ENCODE measurements at regions not wholly inside any gene's neighbourhood (a gene's known extent, or its start where the extent isn't known, plus 50 kb on each side); places are given as distances from the start of the nearest gene placed in this dataset.

DNA sequence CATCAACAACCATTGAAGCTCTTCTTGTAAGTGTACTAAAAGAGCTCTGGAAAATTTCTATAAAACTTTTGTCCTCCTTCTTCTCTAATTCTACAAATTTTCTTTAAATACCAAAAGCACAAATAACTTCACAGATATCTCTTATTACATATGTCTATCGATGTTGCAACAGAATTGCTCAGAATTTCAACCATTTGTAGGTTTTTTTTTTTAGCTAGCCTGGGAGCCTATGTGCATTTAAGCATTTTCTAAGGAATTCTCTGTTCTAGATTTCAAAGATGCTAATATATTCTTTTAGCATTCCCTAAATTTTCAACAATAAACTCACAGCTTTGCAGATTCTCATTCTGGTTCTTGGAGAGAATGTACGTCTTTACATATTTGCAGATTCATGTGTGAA, 774.3 kb upstream of the NR2F2 start:
- DNase-seq (ENCODE audit: low read depth in 2 of 2) = no peak

DNA sequence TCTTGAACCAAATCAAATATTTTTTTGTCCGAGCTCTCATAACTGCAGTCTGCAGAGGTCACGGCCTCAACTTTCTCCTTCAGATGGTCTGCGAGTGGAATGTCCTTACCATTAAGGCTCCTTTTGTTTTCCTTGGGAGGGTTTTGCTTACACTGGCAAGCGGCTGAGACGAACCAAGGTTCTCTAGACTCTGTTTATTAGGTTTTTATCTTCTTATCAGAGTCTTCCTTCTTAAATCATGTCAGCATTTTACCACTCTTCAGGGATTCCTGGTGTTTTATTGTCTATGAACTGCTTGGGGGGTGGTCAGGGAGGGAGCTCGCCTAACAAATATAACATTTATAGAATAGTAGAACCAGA, 773.7 kb upstream of the NR2F2 start:
- DNase-seq (ENCODE audit: low read depth in 2 of 2) = no peak

DNA sequence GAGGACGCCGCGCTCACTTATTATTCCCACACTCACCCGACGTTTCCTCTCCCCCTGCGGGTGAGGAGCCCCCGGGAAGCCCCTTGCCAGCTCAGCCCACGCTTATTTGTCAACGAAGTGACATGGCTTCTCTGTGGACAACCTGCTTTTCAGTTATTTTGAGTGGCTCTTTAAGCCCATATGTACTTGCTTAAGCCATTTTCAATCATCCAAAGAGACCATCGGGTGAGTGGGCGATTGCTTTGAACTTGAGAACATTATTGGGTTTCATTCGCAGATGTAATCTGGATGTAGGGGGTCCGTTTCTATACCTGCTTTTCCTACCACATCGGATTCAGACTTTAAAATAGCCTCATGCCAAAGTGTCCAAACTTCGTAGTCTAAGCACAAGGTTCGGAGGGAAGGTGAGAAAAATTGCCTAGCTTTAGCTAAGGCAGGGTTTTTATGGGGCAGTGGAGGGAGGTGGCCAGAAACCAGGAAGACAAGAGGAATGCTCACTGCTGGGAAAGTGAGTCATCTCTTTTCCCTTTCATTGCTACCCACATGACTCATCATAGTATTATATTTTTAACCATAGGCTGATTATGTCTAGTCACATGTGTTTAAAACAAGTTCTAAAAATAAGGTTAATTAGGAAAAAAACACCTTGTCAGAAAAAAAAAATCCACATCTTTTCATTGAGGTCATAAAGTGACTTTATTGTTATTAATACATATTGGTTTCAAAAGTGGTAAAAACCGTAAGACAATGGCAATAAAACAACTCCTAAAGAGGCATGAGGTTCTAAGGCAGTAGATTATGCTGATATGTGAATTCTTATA, 773.1 kb upstream of the NR2F2 start:
- no peak for DNase-seq (ENCODE audit: low read depth in 2 of 2)

DNA sequence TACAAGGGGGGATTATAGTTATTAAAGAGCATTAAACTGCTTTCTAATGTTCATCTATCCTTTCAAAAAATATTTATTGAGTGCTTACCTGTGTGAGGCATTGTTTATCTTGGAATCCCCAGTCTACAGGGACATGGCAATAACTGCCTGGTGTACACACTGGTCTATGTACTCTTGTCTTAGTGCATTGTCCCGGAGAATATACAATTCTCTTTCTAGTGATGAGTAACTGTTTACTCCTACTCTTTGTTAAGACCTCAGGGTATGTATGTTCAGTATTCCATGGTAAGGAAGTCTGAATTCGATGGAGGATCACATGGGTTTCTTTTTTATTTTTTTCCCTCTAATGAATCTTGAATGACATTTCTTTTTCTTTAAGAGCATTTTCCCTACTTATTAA, 772.4 kb upstream of the NR2F2 start:
- DNase-seq (ENCODE audit: low read depth in 2 of 2) = no peak

DNA sequence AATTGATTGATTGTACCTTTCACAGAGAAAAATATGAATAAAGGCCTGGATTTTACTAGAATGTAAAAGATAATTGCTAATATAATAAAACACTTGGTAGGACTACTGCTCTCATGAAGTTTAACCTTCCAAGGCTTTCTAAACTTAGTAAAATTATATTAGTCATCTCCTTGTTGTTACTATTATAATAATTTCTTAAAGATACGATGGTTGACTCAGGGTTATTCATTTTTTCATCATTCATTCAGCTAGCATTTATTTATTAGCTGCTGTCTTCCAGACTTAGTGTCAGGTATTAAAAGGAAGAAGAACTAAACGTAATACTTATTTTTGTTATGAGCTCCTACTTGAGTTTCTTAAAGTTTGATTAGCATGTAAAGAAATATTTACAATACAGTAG, 771.6 kb upstream of the NR2F2 start:
- DNase-seq (ENCODE audit: low read depth in 2 of 2) = no peak

DNA sequence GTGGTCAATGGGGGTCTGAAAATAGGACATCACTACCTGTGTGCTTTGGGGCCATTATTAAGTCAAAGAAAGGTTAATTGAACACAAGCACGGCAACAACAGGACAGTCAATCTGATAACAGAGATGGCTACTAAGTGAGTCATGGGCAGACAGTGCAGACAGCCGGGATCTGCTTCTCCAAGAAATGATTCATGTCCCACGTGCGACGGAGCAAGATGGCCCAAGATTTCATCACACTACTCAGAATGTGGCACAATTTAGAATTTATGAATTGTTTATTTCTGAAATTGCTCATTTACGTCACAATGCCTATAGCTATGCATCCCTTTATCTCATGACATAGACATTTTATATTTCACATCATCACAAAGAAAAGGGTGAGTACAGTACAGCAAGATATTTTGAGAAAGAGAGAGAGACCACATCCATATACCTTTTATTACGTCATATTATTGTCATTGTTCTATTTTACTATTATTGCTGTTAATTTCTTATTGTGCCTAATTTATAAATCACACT, 770.6 kb upstream of the NR2F2 start:
- DNase-seq (ENCODE audit: low read depth in 2 of 2) = no peak

DNA sequence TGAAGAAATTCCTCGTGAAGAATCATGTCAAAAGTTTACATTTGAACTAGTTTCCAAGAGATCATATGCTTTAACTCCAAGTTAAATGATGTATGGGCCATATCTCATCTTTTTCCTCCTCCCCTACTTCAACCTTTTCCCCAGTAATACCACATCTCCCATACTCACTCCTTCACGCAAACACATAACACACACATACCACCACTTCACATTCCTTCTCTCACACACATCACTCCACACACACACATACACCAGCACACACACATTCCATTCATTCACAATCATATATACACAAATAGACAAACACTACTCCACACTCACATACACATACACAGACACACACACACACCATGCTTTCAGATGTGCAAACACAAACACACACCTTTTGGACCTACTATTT, 769.0 kb upstream of the NR2F2 start:
- DNase-seq (ENCODE audit: low read depth in 2 of 2) = no peak

DNA sequence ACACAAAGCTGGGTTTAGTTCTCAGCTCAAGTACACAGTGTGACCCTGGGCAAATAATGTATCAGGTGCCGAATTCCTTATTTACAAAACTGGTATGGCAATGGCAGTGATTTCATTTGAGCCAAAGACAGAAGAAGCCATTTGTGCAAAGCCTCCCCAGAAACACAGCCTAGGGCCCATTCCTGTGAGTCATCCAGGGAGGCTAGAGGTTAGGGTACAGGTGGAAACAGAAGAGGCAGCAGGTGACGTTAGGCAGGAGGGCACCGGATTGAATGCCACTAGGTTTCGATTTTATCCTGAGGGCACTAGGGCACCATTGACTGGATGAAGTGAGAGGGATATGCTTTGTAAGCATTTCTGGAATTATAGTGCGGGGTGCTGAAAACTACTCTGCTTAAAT, 766.9 kb upstream of the NR2F2 start:
- DNase-seq (ENCODE audit: low read depth in 2 of 2) = no peak

DNA sequence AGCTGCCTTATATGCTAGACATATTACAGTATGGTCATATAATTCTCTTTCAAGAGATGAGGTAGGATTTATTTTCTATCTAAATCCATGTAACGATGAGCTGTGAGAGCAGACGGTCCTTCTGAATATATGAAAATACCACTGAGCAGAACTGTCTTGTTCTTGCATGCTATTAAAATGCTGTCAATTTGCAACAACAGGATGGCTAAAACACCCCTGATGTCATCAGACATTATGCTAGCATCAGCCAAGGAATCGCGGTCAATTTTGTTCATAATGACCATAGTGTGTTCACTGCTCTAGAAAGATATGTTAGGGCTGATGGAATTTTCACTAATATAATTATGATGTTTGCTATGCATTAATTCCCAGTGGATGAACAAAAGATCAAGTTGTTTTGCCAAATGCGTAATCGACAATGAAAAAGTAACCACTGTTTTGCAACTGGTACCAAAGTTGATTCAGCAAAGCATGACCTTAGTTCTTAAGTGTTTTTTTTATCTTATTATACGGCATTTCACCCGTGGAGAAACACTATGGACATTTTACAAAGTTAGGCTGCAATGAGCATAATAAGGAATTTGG, 765.4 kb upstream of the NR2F2 start:
- no peak for DNase-seq (ENCODE audit: low read depth in 2 of 2)

DNA sequence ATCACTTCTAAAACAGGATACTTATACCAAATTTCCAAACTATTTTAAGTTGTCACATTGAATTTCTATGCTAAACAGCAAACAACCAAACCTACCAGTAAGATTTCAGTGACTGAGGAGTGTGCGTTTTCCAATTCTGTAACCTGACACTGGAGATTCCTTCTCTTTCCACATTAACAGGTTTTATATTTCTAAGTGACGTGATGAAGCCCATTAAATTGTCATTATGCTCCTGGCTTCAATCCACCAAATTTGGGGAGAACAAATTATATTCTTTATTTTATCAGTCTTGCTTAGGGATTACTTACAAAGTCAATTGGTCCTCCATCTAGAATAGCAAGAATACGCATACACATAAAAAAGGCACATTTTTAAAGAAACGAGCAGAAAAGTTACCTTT, 764.8 kb upstream of the NR2F2 start:
- DNase-seq (ENCODE audit: low read depth in 2 of 2) = no peak

DNA sequence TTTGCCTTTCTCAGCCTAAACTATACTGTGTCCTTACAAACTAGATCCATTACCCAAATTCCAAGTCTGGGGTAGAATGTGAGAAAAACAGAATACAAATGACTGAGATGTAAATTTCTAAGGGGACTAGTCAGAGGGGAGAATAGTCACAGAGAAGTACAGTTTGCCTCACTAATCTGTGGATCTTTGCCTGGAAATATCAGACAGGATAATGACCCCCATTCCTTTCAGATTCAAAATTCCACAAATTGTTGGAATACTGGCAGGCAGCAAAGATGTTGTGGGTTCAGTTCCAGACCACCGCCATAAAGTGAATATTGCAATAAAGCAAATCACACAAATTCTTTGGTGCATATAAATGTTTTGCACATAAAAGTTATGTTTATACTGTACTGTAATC, 762.8 kb upstream of the NR2F2 start:
- no peak for DNase-seq (ENCODE audit: low read depth in 2 of 2)

DNA sequence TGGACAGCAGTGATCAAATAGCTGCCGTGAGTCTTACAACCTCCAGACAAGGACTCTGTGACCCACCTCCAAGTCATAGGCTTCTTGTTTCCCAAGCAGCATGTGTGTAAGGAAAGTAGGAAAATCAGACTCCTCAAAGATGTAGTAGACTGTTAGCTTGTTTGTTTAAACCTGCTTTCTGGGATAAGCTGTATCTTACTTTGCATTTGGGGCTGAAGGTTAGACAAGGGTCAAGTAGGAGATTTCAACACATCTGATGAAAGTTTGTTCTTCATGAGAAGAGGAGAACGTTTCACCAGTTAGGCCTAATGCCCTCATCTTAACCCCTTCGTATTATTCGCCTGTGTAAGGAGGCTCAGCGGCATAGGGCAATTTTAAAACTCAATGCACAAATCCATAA, 756.4 kb upstream of the NR2F2 start:
- no peak for DNase-seq (ENCODE audit: low read depth in 2 of 2)

DNA sequence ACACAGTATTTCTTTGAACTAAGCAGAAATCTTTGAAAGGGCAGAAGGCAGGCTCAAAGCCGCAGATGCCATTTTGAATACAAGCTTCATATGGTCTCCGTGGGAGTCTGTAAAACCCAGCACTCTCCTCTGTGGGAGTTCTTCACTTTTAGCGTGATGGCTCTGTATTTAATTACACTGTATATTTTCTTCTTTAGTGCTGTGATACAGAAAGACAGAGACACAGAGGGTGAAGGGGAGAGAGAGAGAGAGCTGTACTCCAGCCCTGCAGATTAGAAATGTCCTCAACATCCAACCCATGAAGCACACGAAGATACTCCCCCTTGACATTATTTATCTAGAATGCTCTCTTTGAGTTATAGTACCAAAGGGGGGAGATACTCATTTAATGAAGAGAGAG, 752.6 kb upstream of the NR2F2 start:
- no peak for DNase-seq (ENCODE audit: low read depth in 2 of 2)

DNA sequence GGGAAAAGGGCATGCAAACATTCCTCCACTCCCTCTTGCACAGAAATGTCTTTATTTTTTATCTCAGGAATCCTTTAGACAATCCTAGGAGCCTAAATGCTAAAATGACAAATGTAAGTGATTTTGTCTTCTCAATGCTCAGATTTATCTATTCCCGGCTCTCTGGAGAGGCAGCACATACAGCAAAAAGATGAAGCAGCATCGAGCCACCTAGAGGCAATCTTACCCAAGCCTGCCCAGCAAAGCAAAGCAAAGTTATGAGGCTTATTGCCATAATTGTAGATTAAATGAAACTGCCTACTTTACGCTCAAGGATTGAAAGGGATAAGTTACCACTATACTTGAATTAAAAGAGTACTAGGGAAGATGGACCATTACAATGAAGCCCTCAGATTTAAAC, 750.4 kb upstream of the NR2F2 start:
- no peak for DNase-seq (ENCODE audit: low read depth in 2 of 2)

DNA sequence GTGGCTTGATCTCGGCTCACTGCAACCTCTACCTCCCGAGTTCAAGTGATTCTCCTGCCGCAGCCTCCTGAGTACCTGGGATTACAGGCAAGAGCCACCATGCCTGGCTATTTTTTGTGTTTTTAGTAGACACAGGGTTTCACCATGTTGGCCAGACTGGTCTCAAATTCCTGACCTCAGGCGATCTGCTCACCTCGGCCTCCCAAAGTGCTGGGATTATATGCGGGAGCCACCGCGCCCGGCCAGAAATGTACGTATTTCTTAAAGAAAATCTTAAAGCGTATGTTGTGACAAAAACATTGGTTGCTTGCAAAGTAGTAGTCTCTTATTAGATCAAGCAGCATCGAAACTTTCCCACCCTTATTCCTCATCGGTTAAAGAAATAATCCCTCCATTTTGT, 748.9 kb upstream of the NR2F2 start:
- DNase-seq (ENCODE audit: low read depth in 2 of 2) = no peak

DNA sequence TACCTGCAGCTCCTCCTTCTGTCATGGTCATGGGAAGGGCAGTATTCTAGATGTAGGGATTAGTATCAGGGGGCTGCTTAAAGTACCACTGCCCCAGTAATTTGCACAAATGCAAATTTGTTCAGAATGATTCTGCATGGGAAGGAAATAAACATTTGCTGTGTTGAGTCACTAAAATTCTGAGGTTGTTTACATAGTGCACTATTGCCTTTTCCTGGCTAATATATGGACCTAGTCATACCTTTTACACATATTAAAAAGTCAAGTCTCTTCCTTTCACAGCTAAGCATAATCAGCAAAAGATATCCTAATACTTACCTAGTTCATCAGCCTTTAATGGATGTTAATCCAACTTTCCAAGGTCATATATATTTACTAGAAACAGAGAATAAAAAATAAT, 746.4 kb upstream of the NR2F2 start:
- DNase-seq (ENCODE audit: low read depth in 2 of 2) = no peak

DNA sequence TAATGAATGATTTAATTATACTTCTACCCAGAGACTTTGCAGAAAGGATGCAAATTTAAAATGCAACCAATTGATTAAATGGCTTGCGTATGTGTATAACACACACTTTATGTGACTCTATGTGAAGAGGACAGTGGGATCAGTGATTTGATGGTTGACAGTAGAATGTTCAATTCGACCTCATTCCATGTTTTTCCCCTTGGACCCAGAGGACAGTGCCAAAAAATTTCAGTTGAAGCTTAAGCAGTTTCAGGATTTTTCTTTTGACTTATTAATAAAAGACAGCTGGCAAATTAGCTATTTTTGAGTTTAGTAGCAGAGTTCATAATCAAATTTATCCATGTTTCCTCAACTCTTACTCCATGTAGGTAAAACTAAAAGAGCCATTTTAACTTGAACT, 742.4 kb upstream of the NR2F2 start:
- DNase-seq (ENCODE audit: low read depth in 2 of 2) = no peak

DNA sequence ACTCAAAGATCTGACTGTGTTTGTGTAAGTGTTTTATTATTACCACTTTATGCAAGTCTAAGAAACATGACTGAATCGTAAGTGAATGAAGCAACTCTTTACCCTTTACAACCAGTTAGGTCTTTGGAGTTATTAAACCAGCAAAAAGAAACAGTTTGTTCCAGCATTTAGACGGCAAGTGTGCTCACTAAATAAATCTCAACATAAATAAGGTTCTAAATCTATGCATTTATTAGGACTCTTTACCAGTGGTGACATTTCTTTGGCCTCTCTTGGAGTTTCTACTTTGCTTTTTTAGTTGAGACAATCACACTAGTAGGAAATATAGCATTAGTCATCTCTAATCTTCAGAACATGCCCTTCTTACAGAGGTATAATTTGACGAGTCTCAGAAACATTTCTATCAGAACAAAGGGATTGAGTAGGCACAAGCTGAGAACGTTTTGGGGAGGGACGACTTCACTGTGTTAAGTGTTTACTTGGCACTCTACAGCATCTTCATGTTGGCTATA, 739.9 kb upstream of the NR2F2 start:
- no peak for DNase-seq (ENCODE audit: low read depth in 2 of 2)

DNA sequence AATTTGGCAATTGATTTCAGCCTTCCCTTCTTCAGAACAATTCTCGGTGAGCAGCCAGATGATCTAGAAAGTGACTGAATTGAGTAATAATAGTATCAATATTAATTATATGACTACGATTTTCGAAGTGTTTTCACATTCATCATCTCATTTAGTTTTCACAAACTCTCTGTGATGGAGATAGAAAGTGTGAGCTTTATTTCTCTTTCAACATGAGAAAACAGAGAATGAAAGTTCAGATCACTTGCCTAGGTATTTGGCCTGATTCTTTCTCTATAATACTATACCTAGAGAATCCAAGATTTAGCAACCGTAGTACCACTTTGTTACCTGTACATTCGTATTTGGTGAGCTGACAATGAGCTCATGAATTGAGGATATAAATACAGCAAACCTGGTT, 739.2 kb upstream of the NR2F2 start:
- DNase-seq (ENCODE audit: low read depth in 2 of 2) = no peak

DNA sequence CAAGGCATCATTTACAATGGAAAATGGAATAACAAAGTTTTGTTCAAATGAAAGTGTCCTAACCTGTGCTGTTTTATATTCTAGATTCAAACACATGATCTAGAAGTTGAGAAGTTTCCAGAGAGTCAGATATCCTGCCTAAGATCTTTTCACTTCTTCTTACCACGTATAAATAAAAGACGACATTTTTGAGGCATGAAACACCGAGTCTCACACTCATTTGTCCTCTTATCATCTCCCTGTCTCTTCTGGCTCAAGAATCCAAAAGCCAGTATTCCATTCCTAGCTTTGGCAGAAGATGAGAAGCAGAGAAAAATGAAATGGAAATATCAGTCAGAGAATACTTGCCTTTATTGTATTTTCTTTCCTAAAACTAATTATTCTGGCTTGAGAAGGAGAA, 738.6 kb upstream of the NR2F2 start:
- DNase-seq (ENCODE audit: low read depth in 2 of 2) = no peak

DNA sequence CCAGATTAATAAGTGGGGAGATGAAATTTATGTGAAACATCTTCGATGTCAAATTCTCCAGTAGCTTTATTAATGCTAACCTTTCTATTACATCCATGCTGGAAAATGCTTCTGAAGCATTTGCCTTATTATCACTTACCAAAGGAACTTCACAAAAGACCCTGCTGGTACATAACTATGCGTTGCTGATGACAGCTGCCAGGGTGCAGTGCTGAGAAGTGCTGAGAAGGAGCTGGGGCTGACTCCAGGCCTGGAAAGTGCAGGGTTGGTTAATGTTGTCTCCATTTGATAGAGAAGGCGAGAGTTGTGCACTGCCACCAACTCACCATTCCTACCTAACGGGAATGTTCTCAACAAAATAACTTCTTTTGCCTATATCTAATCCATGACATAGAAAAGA, 736.0 kb upstream of the NR2F2 start:
- no peak for DNase-seq (ENCODE audit: low read depth in 2 of 2)

DNA sequence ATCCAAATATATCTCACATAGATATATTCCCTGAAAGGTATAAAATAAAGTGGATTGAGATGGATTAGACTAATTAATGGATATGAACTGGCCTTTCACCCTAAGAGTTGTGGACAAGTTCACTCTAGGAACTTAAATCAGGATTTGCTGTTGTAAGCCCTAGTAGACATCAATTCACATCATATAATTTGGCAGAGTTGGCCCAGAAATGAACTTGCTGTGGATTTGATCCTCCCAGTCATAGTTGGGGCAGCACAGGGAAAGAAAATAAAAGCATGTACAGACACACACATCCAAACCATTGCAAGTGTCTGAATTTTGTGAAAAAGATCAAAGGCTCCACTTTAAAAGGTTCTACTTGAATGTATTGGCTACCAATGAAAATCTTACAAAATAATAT, 734.7 kb upstream of the NR2F2 start:
- no peak for DNase-seq (ENCODE audit: low read depth in 2 of 2)

DNA sequence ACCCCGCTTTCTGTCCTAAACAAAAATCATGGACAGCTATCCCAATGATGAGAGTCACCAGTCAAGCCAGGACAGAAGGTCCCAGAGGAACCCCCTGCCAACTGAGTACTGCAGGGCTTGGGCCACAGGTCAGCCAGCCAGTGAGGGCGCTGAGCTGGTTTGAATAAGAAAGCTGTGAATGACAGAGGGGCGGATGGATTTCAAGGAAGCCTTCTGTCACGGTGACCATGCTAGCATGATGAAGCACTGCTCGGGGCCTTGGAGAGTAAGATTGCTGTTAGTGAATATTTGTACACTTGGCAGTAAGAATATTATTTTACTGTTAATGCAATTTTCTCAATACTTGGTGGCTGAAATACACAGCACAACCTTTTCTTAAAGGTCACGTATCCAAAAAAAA, 734.0 kb upstream of the NR2F2 start:
- no peak for DNase-seq (ENCODE audit: low read depth in 2 of 2)

All from stimulated activated CD8-positive, alpha-beta memory T cell treated with anti-CD3 and anti-CD28 coated beads, Interleukin-2, amount 100 ng/mL, for 48 hours (primary cell).